GM12878 (cell line): ENCODE measurements at regions not wholly inside any gene's neighbourhood (a gene's known extent, or its start where the extent isn't known, plus 50 kb on each side); places are given as distances from the start of the nearest gene placed in this dataset.

Source experiments
- ATAC-seq: fragments of 200-7000 bp; cut with Tn5 transposase; 3 replicates; pipeline ENCODE4 v1.9.1; 2020; ENCODE audit warnings: mild to moderate bottlenecking, moderate library complexity
- BruUV-seq: library from RNA; stranded (reverse); fragments of 400-500 nt; replicated peaks from 2 replicates; lab custom pipeline; 2021; lab: Mats Ljungman, UMichigan
- CTCF ChIA-PET: fragments of 300-600 bp; sonication (Branson Sonifier 250); formaldehyde crosslinking; extraction: SDS; loops from one replicate; lab custom pipeline; 2021; ENCODE audit warnings: inconsistent platforms; lab: Yijun Ruan, JAX
- POLR2A ChIA-PET: fragments of 350-600 bp; formaldehyde crosslinking; extraction: SDS; loops from one replicate; lab custom pipeline; 2021; ENCODE audit warnings: inconsistent platforms; lab: Charles Lee
- RAD21 ChIA-PET: fragments of 300-600 bp; sonication (Branson Sonifier 250); formaldehyde crosslinking; loops from one replicate; lab custom pipeline; 2023; ENCODE audit warnings: antibody characterized with exemption; ENCODE audit not compliant: unreplicated experiment; lab: Charles Lee
- SMC1A ChIA-PET: fragments of 300-600 bp; sonication (Branson Sonifier 250); formaldehyde crosslinking; loops from one replicate; lab custom pipeline; 2023; ENCODE audit not compliant: unreplicated experiment, uncharacterized antibody; lab: Charles Lee
- DNase-seq: peaks from one replicate; pipeline ENCODE4 v3.0.0-alpha.2; 2011; ENCODE audit warnings: low read depth, low spot score
- FAIRE-seq: peaks from 3 replicates; lab custom pipeline; 2011; peaks lifted over from hg19 to GRCh38; lab: Jason Lieb, UNC
- H2AFZ ChIP-seq: 2 replicates; pipeline ENCODE4 v1.6.0; 2011; ENCODE audit warnings: low read depth, low read length, control low read depth; ENCODE audit not compliant: control insufficient read depth
- H3K27ac ChIP-seq: 2 replicates; pipeline ENCODE4 v1.5.1; 2011; ENCODE audit warnings: control low read depth; ENCODE audit not compliant: control insufficient read depth, insufficient read depth
- H3K27me3 ChIP-seq, 2 experiments: replicated peaks in 1 of 2; 2 replicates each; pipeline versions ENCODE4 v1.6.0 to v1.6.1; 2011; ENCODE audit warnings: low read length in 1 of 2; ENCODE audit not compliant: control insufficient read depth in 2 of 2, insufficient read depth in 2 of 2
- H3K36me3 ChIP-seq, 2 experiments: 2 replicates each; pipeline ENCODE4 v1.5.1; 2011; ENCODE audit warnings: low read length in 1 of 2; ENCODE audit not compliant: control insufficient read depth in 2 of 2, insufficient read depth in 2 of 2
- H3K4me1 ChIP-seq: 2 replicates; pipeline ENCODE4 v1.6.1; 2011; ENCODE audit warnings: mild to moderate bottlenecking, low read length, moderate library complexity, mixed read lengths; ENCODE audit not compliant: control insufficient read depth, insufficient read depth
- H3K4me2 ChIP-seq: 2 replicates; pipeline ENCODE4 v1.6.0; 2011; ENCODE audit warnings: control low read depth; ENCODE audit not compliant: control insufficient read depth, insufficient read depth
- H3K4me3 ChIP-seq: fragments of 200-600 bp; sonication (generic); 2 replicates; pipeline ENCODE4 v1.5.1; 2016
- H3K79me2 ChIP-seq: 2 replicates; pipeline ENCODE4 v1.6.0; 2011; ENCODE audit warnings: low read length; ENCODE audit not compliant: control insufficient read depth, insufficient read depth
- H3K9ac ChIP-seq: 2 replicates; pipeline ENCODE4 v1.8.0; 2011; ENCODE audit warnings: low read length, control low read depth, mixed read lengths; ENCODE audit not compliant: control insufficient read depth, insufficient read depth
- H3K9me3 ChIP-seq: replicated peaks from 3 replicates; pipeline ENCODE4 v1.5.1; 2011; ENCODE audit warnings: mild to moderate bottlenecking, low read length; ENCODE audit not compliant: control insufficient read depth, insufficient read depth
- H4K20me1 ChIP-seq: 2 replicates; pipeline ENCODE4 v1.6.0; 2011; ENCODE audit not compliant: control insufficient read depth, insufficient read depth
- BHLHE40 ChIP-seq, 2 experiments: fragments of 450-650 bp in 1 of 2; IDR thresholded peaks; 2 replicates each; pipeline ENCODE4 v1.6.1; 2011 to 2017; ENCODE audit warnings: low read depth in 2 of 2, borderline replicate concordance in 1 of 2, improper control_type of control experiment in 1 of 2, low read length in 1 of 2, mild to moderate bottlenecking in 1 of 2
- ESRRA ChIP-seq: IDR thresholded peaks from 2 replicates; pipeline ENCODE4 v1.6.1; 2012; ENCODE audit warnings: mild to moderate bottlenecking, low read length, improper control_type of control experiment
- JUNB ChIP-seq: IDR thresholded peaks from 2 replicates; pipeline ENCODE4 v1.6.1; 2016; ENCODE audit warnings: antibody characterized with exemption, mild to moderate bottlenecking
- MEF2A ChIP-seq: IDR thresholded peaks from 2 replicates; pipeline ENCODE4 v1.6.1; 2011; ENCODE audit warnings: low read depth, mild to moderate bottlenecking, low read length, moderate library complexity; ENCODE audit not compliant: insufficient read depth
- MYC ChIP-seq: IDR thresholded peaks from 2 replicates; pipeline ENCODE4 v1.6.1; 2011; ENCODE audit warnings: mild to moderate bottlenecking, low read length, moderate library complexity, inconsistent platforms; ENCODE audit not compliant: insufficient read depth, insufficient replicate concordance, insufficient read length, severe bottlenecking
- PKNOX1 ChIP-seq: fragments of 450-650 bp; IDR thresholded peaks from 2 replicates; pipeline ENCODE4 v1.6.1; 2016; ENCODE audit warnings: mild to moderate bottlenecking
- POU2F2 ChIP-seq: IDR thresholded peaks from 3 replicates; pipeline ENCODE4 v1.6.1; 2011; ENCODE audit warnings: low read depth, mild to moderate bottlenecking, low read length, borderline replicate concordance
- SREBF2 ChIP-seq: IDR thresholded peaks from 2 replicates; pipeline ENCODE4 v1.6.1; 2012; ENCODE audit warnings: mild to moderate bottlenecking, low read length
- ZBTB40 ChIP-seq: fragments of 450-650 bp; IDR thresholded peaks from 2 replicates; pipeline ENCODE4 v1.6.1; 2016; ENCODE audit warnings: mild to moderate bottlenecking, moderate library complexity, borderline replicate concordance
- ZNF207 ChIP-seq: fragments of 450-650 bp; IDR thresholded peaks from 2 replicates; pipeline ENCODE4 v1.6.1; 2014; ENCODE audit warnings: antibody characterized with exemption, mild to moderate bottlenecking, borderline replicate concordance
- WGBS: methylation state at CpG from one replicate; pipeline ENCODE4 v1.1.6; 2016; ENCODE audit warnings: low lambda C conversion rate; ENCODE audit not compliant: insufficient replicate concordance, insufficient coverage; ENCODE audit errors: missing lambda C conversion rate; 5-methylcytosine and 5-hydroxymethylcytosine counted together
- in situ Hi-C: fragments of 300-500 bp; cut with MboI; formaldehyde crosslinking; loops from 9 replicates; pipeline ENCODE4 v1.14.3; 2018; ENCODE audit warnings: mixed read lengths
- intact Hi-C: fragments of 100-400 bp; cut with micrococcal nuclease; formaldehyde crosslinking; loops from one replicate; pipeline ENCODE4 v1.14.2; 2022; ENCODE audit not compliant: unreplicated experiment
- TF ChIP-seq, protein P1 (sequence below): IDR thresholded peaks from 2 replicates; pipeline ENCODE4 v1.6.1; 2012; ENCODE audit warnings: low read depth, low read length, improper control_type of control experiment

DNA sequence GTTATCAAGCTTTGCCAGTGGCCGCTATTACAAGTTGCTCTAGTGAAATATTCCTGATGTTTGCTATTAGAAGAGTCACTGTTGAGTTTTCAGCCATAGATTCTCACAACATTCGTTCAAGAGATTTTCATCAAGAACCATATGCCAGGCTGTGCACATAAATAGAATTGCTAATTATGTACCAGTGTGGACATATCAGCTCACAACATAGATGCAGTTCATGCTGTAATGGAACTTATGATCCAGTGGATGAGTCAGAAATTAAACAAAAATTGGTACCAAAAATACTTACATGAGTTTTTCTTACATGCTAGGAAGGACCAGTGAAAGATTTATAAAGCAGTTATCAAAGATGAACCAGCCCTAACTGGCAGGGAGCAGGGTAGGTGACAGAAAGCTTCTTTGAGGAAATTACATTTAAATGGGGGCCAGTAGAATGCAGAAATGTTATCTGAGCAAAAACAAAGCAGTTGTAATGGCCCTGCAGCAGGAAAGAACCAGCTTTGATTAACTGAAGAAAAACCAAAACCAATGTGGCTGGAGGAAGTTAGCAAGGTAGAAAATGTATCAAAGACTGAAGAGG, 404.2 kb downstream of the DNAH5 start:
- FAIRE-seq (no peak), ATAC-seq (no peak), DNase-seq (no peak)
- BruUV-seq: no TSS peak
- H3K4me1 ChIP-seq: no peaks in the 10 kb centered on the region
- H4K20me1 ChIP-seq: no peaks in the 10 kb centered on the region
- POLR2A ChIA-PET: no interaction called here
- SMC1A ChIA-PET: no interaction called here
- no peaks in the 10 kb centered on the region for H3K27me3 ChIP-seq
- H3K36me3 ChIP-seq: no peaks in the 10 kb centered on the region
- 4% methylated on average over 2 of the region's 2 CpGs for WGBS
- H3K9me3 ChIP-seq: no peaks in the 10 kb centered on the region
- no peak overlapping the region for H2AFZ ChIP-seq
- H3K4me2 ChIP-seq: no peak overlapping the region
- TF ChIP-seq BHLHE40 (IDR thresholded peaks at IDR 0.05; ENCODE audit: borderline replicate concordance in 1 of 2, low read depth in 2 of 2, low read length in 1 of 2) (no peak), ESRRA (no peak), POU2F2 (no peak), PKNOX1 (no peak), MYC (no peak), ZBTB40 (no peak), ZNF207 (no peak), SREBF2 (no peak), JUNB (no peak), MEF2A (no peak)
- TF ChIP-seq, protein P1, sequence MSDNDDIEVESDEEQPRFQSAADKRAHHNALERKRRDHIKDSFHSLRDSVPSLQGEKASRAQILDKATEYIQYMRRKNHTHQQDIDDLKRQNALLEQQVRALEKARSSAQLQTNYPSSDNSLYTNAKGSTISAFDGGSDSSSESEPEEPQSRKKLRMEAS: no peak
- intact Hi-C loops: no loop called here
- RAD21 ChIA-PET: no interaction called here
- in situ Hi-C loops: no loop called here
- no peak overlapping the region for H3K9ac ChIP-seq
- CTCF ChIA-PET: no interaction called here
- no peak overlapping the region for H3K27ac ChIP-seq
- H3K79me2 ChIP-seq: no peaks in the 10 kb centered on the region
- H3K4me3 ChIP-seq: no peak overlapping the region
